DMS53 (cell line): ENCODE measurements at regions not wholly inside any gene's neighbourhood (a gene's known extent, or its start where the extent isn't known, plus 50 kb on each side); places are given as distances from the start of the nearest gene placed in this dataset.

Experiments
- DNase-seq: peaks from one replicate; lab custom pipeline; 2025; lab: John Stamatoyannopoulos, UW

DNA sequence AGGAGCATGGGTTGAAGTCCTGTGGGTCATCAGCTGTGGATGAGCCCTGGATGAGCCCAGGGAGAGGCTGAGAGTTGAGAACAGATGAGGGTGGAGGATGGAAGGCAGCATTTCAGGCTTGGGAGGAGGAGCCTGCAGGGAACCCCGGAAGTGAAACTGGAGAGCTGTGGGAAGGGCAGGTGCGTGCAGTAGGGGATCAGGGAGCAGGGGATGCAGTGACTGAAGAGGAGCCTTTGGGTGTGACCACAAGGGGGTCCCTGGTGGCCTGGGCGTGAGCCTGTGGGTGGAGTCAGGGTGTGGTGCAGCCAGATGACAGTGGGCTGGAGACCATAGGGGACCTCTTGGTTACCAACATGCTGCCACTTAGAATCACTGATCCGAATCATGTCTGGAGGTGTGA is 115.5 kb downstream of the PAPOLA start:
- DNase-seq: peak; percentile 49

DNA sequence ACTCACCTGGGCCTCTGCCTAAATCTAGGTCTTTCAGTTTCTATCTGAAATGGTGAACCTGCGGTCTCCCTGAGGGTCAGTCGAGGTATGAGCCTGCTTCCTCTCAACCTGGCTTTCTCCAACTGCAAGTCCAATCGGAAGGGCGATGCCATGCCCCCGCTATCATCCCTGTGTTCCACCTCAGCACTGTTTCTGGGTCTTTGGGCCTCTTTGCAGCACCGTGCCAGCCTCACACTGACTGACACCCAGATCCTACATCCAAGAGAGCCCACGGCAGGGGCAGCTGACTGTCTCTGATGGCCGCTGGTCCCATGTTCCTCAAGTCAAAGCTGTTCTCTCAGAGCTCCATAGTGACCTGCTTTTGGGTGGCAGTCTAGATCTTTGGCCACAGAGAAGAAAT is 120.7 kb downstream of the PAPOLA start:
- DNase-seq: no peak

DNA sequence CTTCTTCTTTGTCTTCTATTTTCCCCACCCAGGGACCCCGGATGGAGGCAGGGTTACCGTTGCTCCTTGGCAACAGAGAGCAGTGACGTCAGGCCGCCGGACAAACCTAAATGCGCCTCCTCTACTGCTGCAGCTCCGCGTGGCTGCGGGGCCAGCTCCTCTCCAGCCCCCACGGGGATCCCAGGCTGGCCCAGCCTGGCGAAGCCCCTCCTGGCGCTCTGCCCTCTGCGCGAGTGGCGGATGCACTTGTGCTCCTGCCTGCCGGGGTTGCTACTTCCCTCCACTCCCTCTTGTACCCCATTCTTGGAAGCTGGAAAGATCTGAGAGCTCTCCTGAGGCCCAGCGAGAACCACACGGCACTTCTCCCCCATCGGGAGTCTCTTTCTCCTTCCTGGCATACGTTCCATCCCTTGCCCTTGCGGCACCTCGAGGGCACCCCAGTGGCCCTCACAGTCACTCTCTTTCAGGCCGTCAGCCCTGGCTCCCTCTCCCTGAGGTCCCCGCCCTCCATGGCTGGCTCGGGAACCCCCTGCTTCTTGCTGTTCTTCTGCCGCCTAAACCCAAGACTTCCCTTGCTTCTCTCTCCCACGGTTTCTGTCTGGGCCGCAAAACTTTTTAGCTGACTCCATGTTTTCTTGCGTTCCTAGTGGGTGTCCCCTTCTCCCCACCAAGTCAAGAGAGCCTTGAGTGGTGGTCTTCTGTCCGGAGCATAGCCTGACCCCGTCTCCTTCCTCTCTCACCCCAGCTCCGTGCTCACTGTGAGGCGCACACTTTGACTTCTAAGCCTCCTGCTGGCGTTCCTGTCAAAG is 121.7 kb downstream of the PAPOLA start:
- DNase-seq: no peak

GRCh38 chr14:96624661-96625425 is 122.7 kb downstream of the PAPOLA start:
- DNase-seq: no peak

DNA sequence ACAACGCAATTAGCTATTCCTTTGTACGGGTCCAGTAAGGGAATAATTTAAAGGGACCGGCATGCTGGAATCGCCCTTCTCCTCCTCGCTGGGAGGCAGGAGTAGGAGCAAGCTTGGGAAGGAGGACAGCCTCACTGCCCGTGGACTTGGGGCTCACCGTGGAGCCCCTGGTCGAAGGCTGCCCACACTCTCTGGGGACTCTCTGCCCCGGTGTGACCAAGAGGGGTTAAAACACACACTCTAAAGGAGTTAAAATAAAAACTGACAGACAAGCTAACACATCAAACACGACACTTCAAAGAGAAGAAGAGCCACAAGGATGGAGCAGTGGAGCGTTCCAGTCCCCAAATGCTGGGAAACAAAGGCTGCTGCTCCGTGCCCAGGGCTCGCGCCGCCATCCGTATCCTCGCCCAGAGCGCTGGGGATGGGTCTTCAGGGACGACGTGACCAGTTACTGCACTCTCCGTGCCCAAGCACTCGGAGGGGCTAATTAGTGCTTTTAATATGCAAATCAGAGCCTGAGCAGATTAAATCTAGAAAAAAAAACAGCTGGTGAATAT is 123.3 kb downstream of the PAPOLA start:
- no peak for DNase-seq

DNA sequence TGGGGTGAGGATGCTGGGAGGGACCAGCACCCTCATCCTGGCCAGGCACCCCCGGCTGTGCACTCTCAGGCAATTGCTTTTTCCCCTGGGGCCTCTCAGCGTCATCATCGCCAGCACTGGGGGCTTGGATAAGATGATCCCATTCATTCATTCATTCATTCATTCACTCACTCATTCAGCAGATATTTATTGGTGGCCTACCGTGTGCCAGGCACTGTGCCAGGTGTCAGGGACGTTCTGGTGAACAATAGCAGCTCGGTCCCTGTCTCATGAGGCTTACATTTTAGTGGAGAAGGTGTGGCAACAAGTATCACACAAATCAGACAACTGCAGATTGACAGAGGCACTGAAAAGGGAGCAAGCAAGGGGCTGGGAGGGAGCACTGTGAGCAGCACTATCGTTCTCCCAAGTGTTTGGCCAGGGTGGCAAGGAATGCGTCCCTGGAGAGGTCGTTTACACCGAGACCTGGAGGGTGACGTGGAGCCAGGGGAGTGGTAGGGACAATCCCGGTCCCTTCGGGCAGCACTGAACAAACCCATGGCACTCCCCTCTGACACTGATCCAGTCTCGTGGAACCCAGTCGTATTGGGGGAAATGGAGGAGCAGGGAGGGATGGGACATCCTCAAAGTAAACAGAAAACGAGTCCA is 124.1 kb downstream of the PAPOLA start:
- DNase-seq: no peak

DNA sequence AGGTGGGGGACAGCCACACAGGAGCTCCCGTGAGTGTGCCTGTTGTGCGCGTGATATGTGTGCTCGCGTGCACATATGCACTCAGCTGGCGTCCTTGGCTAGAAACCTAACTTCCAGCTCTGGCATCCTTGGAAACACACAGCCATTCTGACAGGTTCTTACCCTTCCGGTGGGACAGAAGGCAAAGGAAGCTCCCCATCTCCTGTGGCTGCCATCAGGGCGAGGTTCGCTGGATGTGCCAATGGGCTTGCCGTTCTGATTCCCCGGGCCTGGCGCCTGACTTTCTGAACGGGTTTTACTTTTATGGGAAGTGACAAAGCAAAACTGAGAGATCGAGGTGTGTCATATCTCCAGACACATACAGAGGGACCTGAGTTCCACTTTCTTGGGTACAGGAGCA is 124.7 kb downstream of the PAPOLA start:
- DNase-seq: peak; percentile 18

DNA sequence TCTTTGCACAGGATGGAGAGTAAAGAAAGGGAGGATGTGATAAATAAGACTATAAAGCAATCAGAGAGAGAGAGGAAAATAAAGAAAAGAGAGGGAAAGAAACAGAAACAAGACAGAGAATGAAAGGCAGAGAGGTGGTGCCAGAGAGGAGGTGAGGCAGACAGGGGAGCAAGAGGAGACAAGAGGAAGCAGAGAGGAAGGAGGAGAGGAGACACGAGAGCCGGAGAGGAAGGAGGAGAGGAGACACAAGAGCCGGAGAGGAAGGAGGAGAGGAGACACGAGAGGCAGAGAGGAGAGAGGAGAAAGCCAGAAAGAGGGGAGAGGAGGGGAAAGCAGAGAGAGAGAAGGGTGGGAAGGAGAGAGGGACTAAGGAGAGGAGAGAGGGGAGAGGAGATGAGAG is 125.2 kb downstream of the PAPOLA start:
- DNase-seq: no peak

GRCh38 chr14:96627811-96628775 is 125.9 kb downstream of the PAPOLA start:
- no peak for DNase-seq

DNA sequence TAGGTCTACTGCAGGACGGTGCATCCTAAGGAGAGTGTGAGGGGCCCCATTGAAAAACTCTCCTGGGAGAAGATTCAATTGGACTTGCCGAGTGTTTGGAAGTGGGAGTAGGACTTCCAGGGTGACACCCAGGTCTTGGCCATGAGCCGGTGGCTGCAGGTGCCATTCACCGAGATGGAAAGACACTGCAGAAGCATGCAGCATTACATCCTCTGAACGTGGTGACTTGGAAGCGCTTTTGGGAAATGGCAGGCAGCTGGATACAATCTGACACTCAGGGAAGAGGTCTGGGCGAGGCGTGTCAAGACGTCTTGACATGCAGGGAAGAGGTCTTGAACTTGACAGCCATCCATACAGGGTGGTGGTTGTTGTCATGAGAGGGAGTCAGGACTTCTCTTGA is 126.9 kb downstream of the PAPOLA start:
- no peak for DNase-seq

DNA sequence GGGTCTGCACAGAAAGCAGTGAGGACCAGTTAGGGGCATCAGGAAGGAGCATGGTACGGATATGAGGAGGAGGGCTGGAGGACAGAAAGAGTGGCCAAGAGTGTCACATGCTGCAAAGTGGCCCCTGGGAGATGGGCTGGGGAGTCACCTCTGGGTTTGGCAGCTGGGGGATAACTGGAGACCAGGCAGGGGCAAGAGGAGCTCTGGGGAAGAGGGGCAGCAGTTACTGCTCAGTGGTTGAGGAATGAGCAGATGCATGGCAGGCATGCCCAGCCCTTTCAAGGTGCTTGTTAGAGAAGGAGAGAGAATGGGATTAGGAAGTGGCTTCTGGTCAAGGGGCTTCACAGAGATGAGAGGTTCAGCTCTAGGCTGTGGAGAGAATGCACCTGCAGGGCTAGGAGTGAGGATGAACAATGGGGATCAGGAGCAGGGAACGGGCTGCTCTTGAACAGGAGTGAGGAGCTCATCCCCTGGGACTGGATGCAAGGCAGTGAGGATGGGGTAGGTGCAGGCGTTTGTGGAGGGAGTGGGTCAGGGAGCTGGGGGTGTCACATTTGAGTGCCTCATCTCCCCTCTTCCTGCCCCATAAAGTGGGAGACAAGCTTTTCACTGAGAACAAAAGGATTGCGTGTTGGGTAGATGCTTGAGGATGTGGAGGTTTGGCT is 127.5 kb downstream of the PAPOLA start:
- DNase-seq: no peak

DNA sequence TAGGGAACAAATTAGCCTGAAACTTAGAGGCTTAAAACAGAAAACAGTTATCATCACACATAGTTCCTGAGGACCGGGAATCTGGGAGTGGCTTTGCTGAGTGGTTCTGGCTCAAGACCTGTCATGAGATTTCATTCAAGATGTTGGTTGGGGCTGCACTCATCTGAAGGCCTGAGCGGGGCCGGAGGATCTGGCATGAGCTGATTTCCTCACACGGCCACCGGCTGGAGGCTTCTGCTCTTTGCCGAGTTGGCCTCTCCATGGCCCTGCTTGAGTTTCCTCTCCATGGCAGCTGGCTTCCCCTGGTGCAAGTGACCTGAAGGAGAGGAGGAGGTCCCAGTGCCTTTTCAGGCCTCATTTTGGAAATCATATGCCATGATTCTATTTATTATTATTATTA is 128.1 kb downstream of the PAPOLA start:
- no peak for DNase-seq

GRCh38 chr14:96631030-96631429 is 128.8 kb downstream of the PAPOLA start:
- no peak for DNase-seq

GRCh38 chr14:96631621-96632362 is 129.6 kb downstream of the PAPOLA start:
- DNase-seq: peak; percentile 32

DNA sequence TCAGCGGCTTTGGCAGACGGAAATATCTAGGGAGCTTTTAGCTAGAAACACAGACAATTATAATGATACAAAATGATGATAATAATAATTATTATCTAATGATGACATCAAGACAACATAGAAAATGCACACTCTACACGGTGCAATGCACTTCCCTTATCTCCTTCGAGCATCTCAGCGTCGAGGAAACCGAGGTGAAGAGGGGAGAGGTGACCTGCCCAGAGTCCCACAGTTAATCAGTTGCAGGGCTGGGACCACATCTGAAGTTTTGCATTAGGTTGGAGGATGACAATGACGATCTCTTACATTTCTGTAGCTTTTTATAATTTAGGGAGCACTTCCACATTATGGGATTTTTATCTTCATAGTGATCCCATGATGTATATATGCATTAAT is 130.2 kb downstream of the PAPOLA start:
- DNase-seq: no peak

- no peak for DNase-seq
Measured at GRCh38 chr14:96633096-96633495, 130.9 kb downstream of the PAPOLA start.

- no peak for DNase-seq
Measured at GRCh38 chr14:96634481-96634880, 132.3 kb downstream of the PAPOLA start.

GRCh38 chr14:96634896-96635295 is 132.7 kb downstream of the PAPOLA start:
- DNase-seq: no peak

GRCh38 chr14:96635850-96636249 is 133.7 kb downstream of the PAPOLA start:
- DNase-seq: no peak

GRCh38 chr14:96637521-96637920 is 135.3 kb downstream of the PAPOLA start:
- DNase-seq: no peak
